Endothelial cell of umbilical vein (primary cell): ENCODE measurements at regions not wholly inside any gene's neighbourhood (a gene's known extent, or its start where the extent isn't known, plus 50 kb on each side); places are given as distances from the start of the nearest gene placed in this dataset.

Experiments
- BruUV-seq: library from RNA; stranded (reverse); fragments of 400-500 nt; replicated peaks from 2 replicates; lab custom pipeline; 2021; lab: Mats Ljungman, UMichigan
- CTCF ChIA-PET: fragments of 300-600, 350-600 bp; sonication (Branson Sonifier 250); formaldehyde crosslinking; loops from one replicate; lab custom pipeline; 2021; ENCODE audit warnings: antibody characterized with exemption, inconsistent platforms; lab: Charles Lee
- POLR2A ChIA-PET: fragments of 300-600, 350-600 bp; sonication (Branson Sonifier 250); formaldehyde crosslinking; loops from one replicate; lab custom pipeline; 2021; ENCODE audit warnings: antibody characterized with exemption, inconsistent platforms; lab: Charles Lee
- DNase-seq: peaks from one replicate; pipeline ENCODE4 v3.0.0-alpha.2; 2011; ENCODE audit warnings: low read depth, low spot score
- FAIRE-seq: peaks from 2 replicates; lab custom pipeline; 2011; peaks lifted over from hg19 to GRCh38; lab: Jason Lieb, UNC
- H2AFZ ChIP-seq: 2 replicates; pipeline ENCODE4 v1.6.0; 2012; ENCODE audit warnings: low read depth, low read length, control low read depth, inconsistent platforms
- H3K27ac ChIP-seq: 2 replicates; pipeline ENCODE4 v1.5.1; 2011; ENCODE audit warnings: low read depth, mild to moderate bottlenecking, control low read depth, low read length, moderate library complexity; ENCODE audit not compliant: insufficient read depth
- H3K27me3 ChIP-seq, 2 experiments: 2 replicates each; pipeline versions ENCODE4 v1.6.0 to v1.6.1; 2011; ENCODE audit warnings: low read length in 2 of 2, mixed read lengths in 1 of 2; ENCODE audit not compliant: control insufficient read depth in 2 of 2, insufficient read depth in 2 of 2
- H3K36me3 ChIP-seq, 2 experiments: 2 replicates in 1 of 2; 3 replicates in 1 of 2; pipeline ENCODE4 v1.5.1; 2011; ENCODE audit warnings: low read length in 2 of 2, mild to moderate bottlenecking in 1 of 2, moderate library complexity in 1 of 2; ENCODE audit not compliant: control insufficient read depth in 2 of 2, insufficient read depth in 2 of 2; ENCODE audit errors: extremely low read depth in 1 of 2
- H3K4me1 ChIP-seq: 3 replicates; pipeline ENCODE4 v1.5.1; 2011; ENCODE audit warnings: mild to moderate bottlenecking, low read length; ENCODE audit not compliant: control insufficient read depth, insufficient read depth; ENCODE audit errors: extremely low read depth
- H3K4me2 ChIP-seq: 2 replicates; pipeline ENCODE4 v1.6.1; 2011; ENCODE audit warnings: low read length, control low read depth, mixed read lengths; ENCODE audit not compliant: insufficient read depth
- H3K4me3 ChIP-seq, 3 experiments: fragments of 200-600 bp in 1 of 3; sonication (generic), shearing (Covaris generic) in 1 of 3; replicated peaks in 1 of 3; 2 replicates each; pipeline ENCODE4 v1.5.1; 2011 to 2016; ENCODE audit warnings: control low read depth in 3 of 3, low read length in 3 of 3, mild to moderate bottlenecking in 2 of 3, inconsistent platforms in 1 of 3, low read depth in 1 of 3, moderate library complexity in 1 of 3; ENCODE audit not compliant: insufficient read depth in 1 of 3
- H3K79me2 ChIP-seq: 2 replicates; pipeline ENCODE4 v1.6.0; 2012; ENCODE audit warnings: low read length, inconsistent platforms; ENCODE audit not compliant: control insufficient read depth, insufficient read depth
- H3K9ac ChIP-seq: replicated peaks from 2 replicates; pipeline ENCODE3; 2011; ENCODE audit warnings: low read length, control low read depth; ENCODE audit not compliant: insufficient read depth; ENCODE audit errors: extremely low read depth
- H3K9me1 ChIP-seq: replicated peaks from 3 replicates; pipeline ENCODE4 v1.6.0; 2011; ENCODE audit warnings: mild to moderate bottlenecking, low read length; ENCODE audit not compliant: control insufficient read depth, insufficient read depth; ENCODE audit errors: extremely low read depth
- H3K9me3 ChIP-seq: replicated peaks from 2 replicates; pipeline ENCODE4 v1.5.1; 2012; ENCODE audit warnings: low read length, inconsistent platforms; ENCODE audit not compliant: control insufficient read depth, insufficient read depth
- H4K20me1 ChIP-seq: replicated peaks from 2 replicates; pipeline ENCODE3; 2011; ENCODE audit warnings: mild to moderate bottlenecking, low read length; ENCODE audit not compliant: control insufficient read depth, insufficient read depth; ENCODE audit errors: extremely low read depth
- EZH2 ChIP-seq: IDR thresholded peaks from 2 replicates; pipeline ENCODE4 v1.6.1; 2012; ENCODE audit warnings: borderline replicate concordance, low read depth, mild to moderate bottlenecking, moderate library complexity, low read length, inconsistent platforms; ENCODE audit not compliant: severe bottlenecking
- FOS ChIP-seq: IDR thresholded peaks from 2 replicates; pipeline ENCODE4 v1.6.1; 2011; ENCODE audit warnings: mild to moderate bottlenecking, low read length, moderate library complexity, borderline replicate concordance; ENCODE audit not compliant: insufficient read depth
- GATA2 ChIP-seq: IDR thresholded peaks from 2 replicates; pipeline ENCODE4 v1.7.0; 2011; ENCODE audit warnings: low read depth, mild to moderate bottlenecking, moderate library complexity, mixed read lengths, low read length; ENCODE audit not compliant: insufficient read length, insufficient read depth
- JUN ChIP-seq: IDR thresholded peaks from 2 replicates; pipeline ENCODE4 v1.6.1; 2011; ENCODE audit warnings: borderline replicate concordance, low read depth; ENCODE audit not compliant: insufficient read length, insufficient read depth
- MYC ChIP-seq: IDR thresholded peaks from one replicate; pipeline ENCODE4 v1.6.1; 2011; ENCODE audit warnings: mild to moderate bottlenecking, low read depth, low read length
- POLR2A ChIP-seq: IDR thresholded peaks from 2 replicates; pipeline ENCODE4 v1.6.1; 2012; ENCODE audit warnings: low read depth, mild to moderate bottlenecking, control low read depth, low read length
- POLR2AphosphoS5 ChIP-seq: IDR thresholded peaks from 2 replicates; pipeline ENCODE4 v1.6.1; 2012; ENCODE audit warnings: low read depth, mild to moderate bottlenecking, control low read depth, low read length, moderate library complexity; ENCODE audit not compliant: insufficient read depth
- dilution Hi-C: fragments of 300-500 bp; cut with MboI; formaldehyde crosslinking; loops from one replicate; pipeline ENCODE4 v1.15.0; 2019; ENCODE audit warnings: low sequenced_read_pairs; ENCODE audit not compliant: extremely low pct_ligation_motif_present
- intact Hi-C: fragments of 100-400 bp; cut with micrococcal nuclease; formaldehyde crosslinking; loops from one replicate; pipeline ENCODE4 v1.10.0; 2022
- TF ChIP-seq, protein P1 (sequence below): IDR thresholded peaks from 2 replicates; pipeline ENCODE4 v1.6.1; 2011; ENCODE audit not compliant: insufficient read depth, insufficient read length
- TF ChIP-seq, protein P2 (sequence below), 2 donors: IDR thresholded peaks; 1 replicate in 1 of 2; 2 replicates in 1 of 2; pipeline ENCODE4 v1.5.1; 2011; ENCODE audit warnings: low read length in 2 of 2, mild to moderate bottlenecking in 2 of 2, moderate library complexity in 2 of 2, control low read depth in 1 of 2, inconsistent platforms in 1 of 2, low read depth in 1 of 2; ENCODE audit not compliant: insufficient read depth in 1 of 2; ENCODE audit errors: extremely low read depth in 1 of 2

DNA sequence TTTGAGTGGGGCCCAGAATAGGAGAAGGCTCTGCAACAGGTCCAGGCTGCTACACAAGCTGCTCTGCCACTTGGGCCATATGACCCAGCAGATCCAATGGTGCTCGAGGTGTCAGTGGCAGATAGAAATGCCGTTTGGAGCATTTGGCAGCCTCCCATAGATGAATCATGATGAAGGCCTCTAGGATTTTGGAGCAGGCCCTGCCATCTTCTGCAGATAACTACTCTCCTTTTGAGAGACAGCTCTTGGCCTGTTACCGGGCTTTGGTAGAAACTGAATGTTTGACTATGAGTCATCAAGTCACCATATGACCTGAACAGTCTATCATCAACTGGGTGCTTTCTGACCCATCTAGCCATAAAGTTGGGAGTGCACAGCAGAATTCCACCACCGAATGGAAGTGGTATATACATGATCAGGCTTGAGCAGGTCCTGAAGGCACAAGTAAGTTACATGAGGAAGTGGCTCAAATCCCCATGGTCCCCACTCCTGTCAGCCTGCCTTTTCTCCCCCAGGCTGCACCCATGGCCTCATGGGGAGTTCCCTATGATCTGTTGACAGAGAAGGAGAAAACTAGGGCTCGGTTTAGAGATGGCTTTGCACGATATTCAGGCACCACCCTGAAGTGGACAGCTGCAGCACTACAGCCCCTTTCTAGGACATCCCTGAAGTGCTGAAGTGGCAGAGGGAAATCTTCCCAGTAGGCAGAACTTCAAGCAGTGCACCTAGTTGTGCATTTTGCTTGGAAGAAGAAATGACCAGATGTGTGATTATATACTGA is 971.4 kb downstream of the MCTP2 start:
- DNase-seq (no peak), FAIRE-seq (no peak)
- TF ChIP-seq JUN: no peak
- no peak for TF ChIP-seq POLR2A
- no peak for TF ChIP-seq FOS
- TF ChIP-seq EZH2: no peak
- TF ChIP-seq MYC: no peak
- TF ChIP-seq, protein P1, sequence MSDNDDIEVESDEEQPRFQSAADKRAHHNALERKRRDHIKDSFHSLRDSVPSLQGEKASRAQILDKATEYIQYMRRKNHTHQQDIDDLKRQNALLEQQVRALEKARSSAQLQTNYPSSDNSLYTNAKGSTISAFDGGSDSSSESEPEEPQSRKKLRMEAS: no peak
- TF ChIP-seq POLR2AphosphoS5: no peak
- Histone ChIP-seq H3K27me3 (no peaks in the 10 kb centered on the region), H3K27ac (no peak overlapping the region), H3K4me3 (no peak overlapping the region), H3K9ac (no peak overlapping the region), H3K9me3 (no peaks in the 10 kb centered on the region), H3K9me1 (no peaks in the 10 kb centered on the region), H3K4me2 (no peak overlapping the region), H2AFZ (no peak overlapping the region), H3K4me1 (no peaks in the 10 kb centered on the region), H4K20me1 (no peaks in the 10 kb centered on the region), H3K36me3 (no peaks in the 10 kb centered on the region), H3K79me2 (no peaks in the 10 kb centered on the region)
- dilution Hi-C loops: no loop called here
- CTCF ChIA-PET: no interaction called here
- intact Hi-C loops: no loop called here
- POLR2A ChIA-PET: no interaction called here
- no TSS peak for BruUV-seq

GRCh38 chr15:95205077-95205476 is 973.7 kb downstream of the MCTP2 start:
- Histone ChIP-seq H3K9me3 (no peaks in the 10 kb centered on the region), H3K36me3 (no peaks in the 10 kb centered on the region), H3K27ac (no peak overlapping the region), H3K9ac (no peak overlapping the region), H3K79me2 (no peaks in the 10 kb centered on the region), H3K4me1 (peaks cover 9% of the 10 kb centered on the region), H2AFZ (no peak overlapping the region), H3K27me3 (no peaks in the 10 kb centered on the region), H3K9me1 (no peaks in the 10 kb centered on the region), H4K20me1 (no peaks in the 10 kb centered on the region), H3K4me3 (no peak overlapping the region), H3K4me2 (no peak overlapping the region)
- dilution Hi-C loops: no loop called here
- DNase-seq: no peak
- ChIA-PET POLR2A (no interaction called here), CTCF (no interaction called here)
- TF ChIP-seq GATA2 (no peak), POLR2AphosphoS5 (no peak), FOS (no peak), POLR2A (no peak), EZH2 (no peak), JUN (no peak), MYC (no peak)
- TF ChIP-seq, protein P2, sequence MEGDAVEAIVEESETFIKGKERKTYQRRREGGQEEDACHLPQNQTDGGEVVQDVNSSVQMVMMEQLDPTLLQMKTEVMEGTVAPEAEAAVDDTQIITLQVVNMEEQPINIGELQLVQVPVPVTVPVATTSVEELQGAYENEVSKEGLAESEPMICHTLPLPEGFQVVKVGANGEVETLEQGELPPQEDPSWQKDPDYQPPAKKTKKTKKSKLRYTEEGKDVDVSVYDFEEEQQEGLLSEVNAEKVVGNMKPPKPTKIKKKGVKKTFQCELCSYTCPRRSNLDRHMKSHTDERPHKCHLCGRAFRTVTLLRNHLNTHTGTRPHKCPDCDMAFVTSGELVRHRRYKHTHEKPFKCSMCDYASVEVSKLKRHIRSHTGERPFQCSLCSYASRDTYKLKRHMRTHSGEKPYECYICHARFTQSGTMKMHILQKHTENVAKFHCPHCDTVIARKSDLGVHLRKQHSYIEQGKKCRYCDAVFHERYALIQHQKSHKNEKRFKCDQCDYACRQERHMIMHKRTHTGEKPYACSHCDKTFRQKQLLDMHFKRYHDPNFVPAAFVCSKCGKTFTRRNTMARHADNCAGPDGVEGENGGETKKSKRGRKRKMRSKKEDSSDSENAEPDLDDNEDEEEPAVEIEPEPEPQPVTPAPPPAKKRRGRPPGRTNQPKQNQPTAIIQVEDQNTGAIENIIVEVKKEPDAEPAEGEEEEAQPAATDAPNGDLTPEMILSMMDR (IDR thresholded peaks at IDR 0.05; ENCODE audit: extremely low read depth in 1 of 2, insufficient read depth in 1 of 2, low read depth in 1 of 2, low read length in 2 of 2): no peak
- TF ChIP-seq, protein P1: no peak
- no TSS peak for BruUV-seq
- intact Hi-C loops: no loop called here
- FAIRE-seq: no peak
